ENCODE measurements at regions not wholly inside any gene's neighbourhood (a gene's known extent, or its start where the extent isn't known, plus 50 kb on each side); places are given as distances from the start of the nearest gene placed in this dataset.

- in situ Hi-C loops (cut with HindIII; ENCODE audit: low pct_ligation_motif_present, low sequenced_read_pairs) = no loop called here
- H3K4me3 ChIP-seq (ENCODE audit: low read depth, low read length) = no peak overlapping the region
- DNase-seq = no peak
- no peak overlapping the region for H3K27ac ChIP-seq
- TF ChIP-seq, protein P1, sequence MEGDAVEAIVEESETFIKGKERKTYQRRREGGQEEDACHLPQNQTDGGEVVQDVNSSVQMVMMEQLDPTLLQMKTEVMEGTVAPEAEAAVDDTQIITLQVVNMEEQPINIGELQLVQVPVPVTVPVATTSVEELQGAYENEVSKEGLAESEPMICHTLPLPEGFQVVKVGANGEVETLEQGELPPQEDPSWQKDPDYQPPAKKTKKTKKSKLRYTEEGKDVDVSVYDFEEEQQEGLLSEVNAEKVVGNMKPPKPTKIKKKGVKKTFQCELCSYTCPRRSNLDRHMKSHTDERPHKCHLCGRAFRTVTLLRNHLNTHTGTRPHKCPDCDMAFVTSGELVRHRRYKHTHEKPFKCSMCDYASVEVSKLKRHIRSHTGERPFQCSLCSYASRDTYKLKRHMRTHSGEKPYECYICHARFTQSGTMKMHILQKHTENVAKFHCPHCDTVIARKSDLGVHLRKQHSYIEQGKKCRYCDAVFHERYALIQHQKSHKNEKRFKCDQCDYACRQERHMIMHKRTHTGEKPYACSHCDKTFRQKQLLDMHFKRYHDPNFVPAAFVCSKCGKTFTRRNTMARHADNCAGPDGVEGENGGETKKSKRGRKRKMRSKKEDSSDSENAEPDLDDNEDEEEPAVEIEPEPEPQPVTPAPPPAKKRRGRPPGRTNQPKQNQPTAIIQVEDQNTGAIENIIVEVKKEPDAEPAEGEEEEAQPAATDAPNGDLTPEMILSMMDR (IDR thresholded peaks at IDR 0.05; ENCODE audit: low read depth, low read length, missing control alignments) = no peak
- no peaks in the 10 kb centered on the region for H3K36me3 ChIP-seq (replicated peaks)
- H3K27me3 ChIP-seq (replicated peaks) = no peaks in the 10 kb centered on the region
Measured at GRCh38 chr18:2191180-2191790, 380.0 kb downstream of the METTL4 start.

- no peaks in the 10 kb centered on the region for H3K36me3 ChIP-seq (replicated peaks)
- no peak overlapping the region for H3K4me3 ChIP-seq (ENCODE audit: low read depth, low read length)
- no peak overlapping the region for H3K27ac ChIP-seq
- DNase-seq = no peak
- no peaks in the 10 kb centered on the region for H3K27me3 ChIP-seq (replicated peaks)
- TF ChIP-seq, protein P1 (IDR thresholded peaks at IDR 0.05; ENCODE audit: low read depth, low read length, missing control alignments) = no peak
- in situ Hi-C loops (cut with HindIII; ENCODE audit: low pct_ligation_motif_present, low sequenced_read_pairs) = no loop called here
Measured at GRCh38 chr18:2192562-2192961, 378.7 kb downstream of the METTL4 start.

GRCh38 chr18:2197946-2198345, 373.4 kb downstream of the METTL4 start:
- in situ Hi-C loops (cut with HindIII; ENCODE audit: low pct_ligation_motif_present, low sequenced_read_pairs) = no loop called here
- TF ChIP-seq, protein P1 (IDR thresholded peaks at IDR 0.05; ENCODE audit: low read depth, low read length, missing control alignments) = no peak
- Histone ChIP-seq H3K36me3 (replicated peaks) (no peaks in the 10 kb centered on the region), H3K27ac (no peak overlapping the region), H3K27me3 (replicated peaks) (no peaks in the 10 kb centered on the region), H3K4me3 (ENCODE audit: low read depth, low read length) (no peak overlapping the region)
- no peak for DNase-seq

- DNase-seq = no peak
- in situ Hi-C loops (cut with HindIII; ENCODE audit: low pct_ligation_motif_present, low sequenced_read_pairs) = no loop called here
- Histone ChIP-seq H3K36me3 (replicated peaks) (no peaks in the 10 kb centered on the region), H3K4me3 (ENCODE audit: low read depth, low read length) (no peak overlapping the region), H3K27me3 (replicated peaks) (no peaks in the 10 kb centered on the region), H3K27ac (no peak overlapping the region)
- TF ChIP-seq, protein P1 (IDR thresholded peaks at IDR 0.05; ENCODE audit: low read depth, low read length, missing control alignments) = no peak
Measured at GRCh38 chr18:2199060-2199459, 372.2 kb downstream of the METTL4 start.

GRCh38 chr18:2201036-2201600, 370.2 kb downstream of the METTL4 start:
- TF ChIP-seq, protein P1 (IDR thresholded peaks at IDR 0.05; ENCODE audit: low read depth, low read length, missing control alignments) = no peak
- Histone ChIP-seq H3K4me3 (ENCODE audit: low read depth, low read length) (no peak overlapping the region), H3K36me3 (replicated peaks) (no peaks in the 10 kb centered on the region), H3K27ac (no peak overlapping the region), H3K27me3 (replicated peaks) (no peaks in the 10 kb centered on the region)
- in situ Hi-C loops (cut with HindIII; ENCODE audit: low pct_ligation_motif_present, low sequenced_read_pairs) = no loop called here
- DNase-seq = no peak

DNA sequence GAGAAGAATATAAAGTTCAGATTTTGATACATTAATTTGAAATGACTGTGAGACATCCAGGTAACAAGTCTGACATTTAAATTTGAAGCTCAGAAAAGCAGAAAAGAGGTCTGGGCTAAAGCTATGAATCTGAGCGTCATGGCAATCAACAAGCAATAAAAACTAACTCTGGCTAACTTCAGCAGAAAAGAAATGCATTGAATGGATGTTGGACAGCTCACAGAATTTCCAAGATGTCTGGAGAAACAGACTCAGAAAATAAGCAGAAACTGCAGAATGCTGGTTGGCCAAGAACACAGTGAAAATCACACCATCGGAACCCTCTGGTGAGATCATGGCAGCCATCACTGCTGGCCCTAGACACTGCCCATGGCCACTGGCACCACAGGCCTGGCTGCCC, 366.6 kb downstream of the METTL4 start:
- no peak overlapping the region for H3K27ac ChIP-seq
- no peak overlapping the region for H3K4me3 ChIP-seq (ENCODE audit: low read depth, low read length)
- no peaks in the 10 kb centered on the region for H3K36me3 ChIP-seq (replicated peaks)
- no peak for DNase-seq
- TF ChIP-seq, protein P1 (IDR thresholded peaks at IDR 0.05; ENCODE audit: low read depth, low read length, missing control alignments) = no peak
- in situ Hi-C loops (cut with HindIII; ENCODE audit: low pct_ligation_motif_present, low sequenced_read_pairs) = no loop called here
- no peaks in the 10 kb centered on the region for H3K27me3 ChIP-seq (replicated peaks)
